GM12864 (cell line): ENCODE measurements at regions not wholly inside any gene's neighbourhood (a gene's known extent, or its start where the extent isn't known, plus 50 kb on each side); places are given as distances from the start of the nearest gene placed in this dataset.

Experiments used
- DNase-seq: peaks from one replicate; pipeline ENCODE4 v3.0.0-alpha.2; 2011; ENCODE audit warnings: low read depth
- H3K4me3 ChIP-seq: 2 replicates; pipeline ENCODE4 v1.5.1; 2011; ENCODE audit warnings: mild to moderate bottlenecking, low read depth, low read length, control low read depth
- TF ChIP-seq, protein P1 (sequence below): IDR thresholded peaks from 2 replicates; pipeline ENCODE4 v1.5.1; 2011; ENCODE audit warnings: low read depth, mild to moderate bottlenecking, moderate library complexity, low read length, control low read depth, inconsistent platforms; ENCODE audit errors: missing control alignments

DNA sequence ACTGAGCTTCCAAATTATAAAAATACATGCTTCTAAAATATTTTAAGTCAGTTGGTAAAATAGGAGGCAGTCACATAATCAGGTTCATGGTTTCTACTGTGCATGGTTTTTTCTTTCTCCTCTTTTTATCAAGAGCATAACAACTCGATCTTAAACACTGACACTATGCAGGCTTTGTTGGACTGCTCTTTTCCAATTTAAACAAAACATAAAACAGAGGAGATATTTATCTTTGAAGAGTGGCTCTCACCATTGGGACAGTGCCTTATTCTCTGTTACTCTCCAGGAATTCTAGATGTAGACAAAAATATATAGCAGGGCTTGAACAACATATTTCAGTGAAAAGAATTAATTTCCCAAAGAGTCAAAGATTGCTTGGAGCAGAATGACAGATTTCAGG lies 883.5 kb upstream of the ADGRL2 start:
- TF ChIP-seq, protein P1, sequence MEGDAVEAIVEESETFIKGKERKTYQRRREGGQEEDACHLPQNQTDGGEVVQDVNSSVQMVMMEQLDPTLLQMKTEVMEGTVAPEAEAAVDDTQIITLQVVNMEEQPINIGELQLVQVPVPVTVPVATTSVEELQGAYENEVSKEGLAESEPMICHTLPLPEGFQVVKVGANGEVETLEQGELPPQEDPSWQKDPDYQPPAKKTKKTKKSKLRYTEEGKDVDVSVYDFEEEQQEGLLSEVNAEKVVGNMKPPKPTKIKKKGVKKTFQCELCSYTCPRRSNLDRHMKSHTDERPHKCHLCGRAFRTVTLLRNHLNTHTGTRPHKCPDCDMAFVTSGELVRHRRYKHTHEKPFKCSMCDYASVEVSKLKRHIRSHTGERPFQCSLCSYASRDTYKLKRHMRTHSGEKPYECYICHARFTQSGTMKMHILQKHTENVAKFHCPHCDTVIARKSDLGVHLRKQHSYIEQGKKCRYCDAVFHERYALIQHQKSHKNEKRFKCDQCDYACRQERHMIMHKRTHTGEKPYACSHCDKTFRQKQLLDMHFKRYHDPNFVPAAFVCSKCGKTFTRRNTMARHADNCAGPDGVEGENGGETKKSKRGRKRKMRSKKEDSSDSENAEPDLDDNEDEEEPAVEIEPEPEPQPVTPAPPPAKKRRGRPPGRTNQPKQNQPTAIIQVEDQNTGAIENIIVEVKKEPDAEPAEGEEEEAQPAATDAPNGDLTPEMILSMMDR, result no peak
- no peak overlapping the region for H3K4me3 ChIP-seq
- no peak for DNase-seq

- no peak for DNase-seq
- TF ChIP-seq, protein P1, result no peak
- H3K4me3 ChIP-seq, result no peak overlapping the region
Measured at GRCh38 chr1:80915491-80915890, 885.2 kb upstream of the ADGRL2 start.

GRCh38 chr1:80910426-80910825 lies 890.3 kb upstream of the ADGRL2 start:
- no peak overlapping the region for H3K4me3 ChIP-seq

GRCh38 chr1:80909172-80909784 lies 891.5 kb upstream of the ADGRL2 start:
- H3K4me3 ChIP-seq, result no peak overlapping the region
- TF ChIP-seq, protein P1, result no peak
- no peak for DNase-seq

More at GRCh38 chr1:80910426-80910825, 890.3 kb upstream of the ADGRL2 start:
- TF ChIP-seq, protein P1, result no peak
- no peak for DNase-seq

- TF ChIP-seq, protein P1, result no peak
- no peak overlapping the region for H3K4me3 ChIP-seq
- no peak for DNase-seq
Measured at GRCh38 chr1:80896781-80897356, 903.9 kb upstream of the ADGRL2 start.

GRCh38 chr1:80894921-80895320 lies 905.8 kb upstream of the ADGRL2 start:
- DNase-seq, result no peak
- H3K4me3 ChIP-seq, result no peak overlapping the region
- TF ChIP-seq, protein P1, result no peak

- TF ChIP-seq, protein P1, result no peak
- DNase-seq, result no peak
- H3K4me3 ChIP-seq, result no peak overlapping the region
Measured at GRCh38 chr1:80893115-80893514, 907.6 kb upstream of the ADGRL2 start.
